HepG2 (cell line): ENCODE measurements at regions not wholly inside any gene's neighbourhood (a gene's known extent, or its start where the extent isn't known, plus 50 kb on each side); places are given as distances from the start of the nearest gene placed in this dataset.

ENCODE experiments used
- ATAC-seq: fragments of 200-7000 bp; cut with Tn5 transposase; 3 replicates; pipeline ENCODE4 v1.9.1; 2020; ENCODE audit warnings: mild to moderate bottlenecking, moderate library complexity
- BruUV-seq: library from RNA; stranded (reverse); fragments of 400-500 nt; replicated peaks from 2 replicates; lab custom pipeline; 2021; lab: Mats Ljungman, UMichigan
- CTCF ChIA-PET: fragments of 300-600 bp; formaldehyde crosslinking; extraction: SDS; loops from one replicate; lab custom pipeline; 2021; ENCODE audit warnings: low total read pairs, inconsistent platforms, low intra/inter-chr PET ratio; lab: Yijun Ruan, JAX
- POLR2A ChIA-PET: fragments of 350-600 bp; sonication (Branson Sonifier 250); formaldehyde crosslinking; loops from one replicate; lab custom pipeline; 2020; ENCODE audit warnings: antibody characterized with exemption, inconsistent platforms; lab: Yijun Ruan, JAX
- DNase-seq: peaks from one replicate; pipeline ENCODE4 v3.0.0-alpha.2; 2015; ENCODE audit warnings: low spot score
- FAIRE-seq: peaks from 3 replicates; lab custom pipeline; 2011; peaks lifted over from hg19 to GRCh38; lab: Jason Lieb, UNC
- H2AFZ ChIP-seq: one replicate; pipeline ENCODE4 v1.6.1; 2011; ENCODE audit warnings: low read length, inconsistent platforms
- H3K27ac ChIP-seq: fragments of 300-600 bp; 3 replicates; pipeline ENCODE4 v1.8.0; 2011; ENCODE audit warnings: mixed run types, mild to moderate bottlenecking, mixed read lengths, low read length, inconsistent platforms; ENCODE audit not compliant: insufficient read depth; ENCODE audit errors: extremely low read length
- H3K27me3 ChIP-seq, 2 experiments: fragments of 200-600 bp in 1 of 2; 2 replicates in 1 of 2; 3 replicates in 1 of 2; pipeline versions ENCODE4 v1.6.0 to v1.8.0; 2011; ENCODE audit warnings: low read length in 2 of 2, mild to moderate bottlenecking in 2 of 2, moderate library complexity in 2 of 2, inconsistent platforms in 1 of 2; ENCODE audit not compliant: insufficient read depth in 2 of 2, control insufficient read depth in 1 of 2
- H3K36me3 ChIP-seq, 2 experiments: fragments of 200-600 bp in 1 of 2; replicated peaks in 1 of 2; 2 replicates in 1 of 2; 3 replicates in 1 of 2; pipeline versions ENCODE4 v1.5.1 to v1.8.0; 2011; ENCODE audit warnings: low read length in 2 of 2, inconsistent platforms in 1 of 2; ENCODE audit not compliant: insufficient read depth in 2 of 2, control insufficient read depth in 1 of 2
- H3K4me1 ChIP-seq: 2 replicates; pipeline ENCODE4 v1.5.1; 2012; ENCODE audit warnings: low read length, inconsistent platforms; ENCODE audit not compliant: insufficient read depth
- H3K4me2 ChIP-seq: 2 replicates; pipeline ENCODE4 v1.6.0; 2011; ENCODE audit warnings: low read depth, low read length, inconsistent platforms
- H3K4me3 ChIP-seq, 3 experiments: fragments of 200-600 bp in 1 of 3; sonication (generic), shearing (Covaris generic) in 1 of 3; replicated peaks in 1 of 3; 2 replicates each; pipeline ENCODE4 v1.5.1; 2011 to 2016; ENCODE audit warnings: low read length in 3 of 3, inconsistent platforms in 2 of 3, low read depth in 2 of 3, mild to moderate bottlenecking in 2 of 3, control low read depth in 1 of 3, mixed read lengths in 1 of 3; ENCODE audit not compliant: insufficient read depth in 1 of 3
- H3K79me2 ChIP-seq: one replicate; pipeline ENCODE4 v1.6.1; 2011; ENCODE audit warnings: low read length, inconsistent platforms; ENCODE audit not compliant: insufficient read depth
- H3K9ac ChIP-seq: 2 replicates; pipeline ENCODE4 v1.6.0; 2011; ENCODE audit warnings: mild to moderate bottlenecking, low read depth, low read length, inconsistent platforms; ENCODE audit not compliant: insufficient read depth
- H3K9me3 ChIP-seq: 2 replicates; pipeline ENCODE4 v1.5.1; 2012; ENCODE audit warnings: mild to moderate bottlenecking, low read length
- H4K20me1 ChIP-seq: 2 replicates; pipeline ENCODE4 v1.6.0; 2011; ENCODE audit warnings: inconsistent platforms, mild to moderate bottlenecking, low read length, moderate library complexity; ENCODE audit not compliant: insufficient read depth
- BCL6 ChIP-seq: IDR thresholded peaks from 2 replicates; pipeline ENCODE4 v1.6.1; 2016; ENCODE audit warnings: missing genetic modification reagents, missing compliant biosample characterization
- CBX1 ChIP-seq: IDR thresholded peaks from one replicate; pipeline ENCODE4 v1.6.1; 2016; ENCODE audit warnings: antibody characterized with exemption, low read depth
- E2F1 ChIP-seq: sonication (generic); formaldehyde crosslinking; IDR thresholded peaks from 2 replicates; pipeline ENCODE4 v1.5.0; 2020; ENCODE audit warnings: missing genetic modification reagents
- TAF1 ChIP-seq: sonication (generic); formaldehyde crosslinking; IDR thresholded peaks from 2 replicates; pipeline ENCODE4 v1.4.0; 2020; ENCODE audit warnings: missing genetic modification reagents
- TEAD3 ChIP-seq: optimal IDR thresholded peaks from 2 replicates; pipeline ENCODE3; 2016; ENCODE audit warnings: borderline replicate concordance
- YEATS4 ChIP-seq: sonication (generic); formaldehyde crosslinking; IDR thresholded peaks from 2 replicates; pipeline ENCODE4 v1.4.0; 2020; ENCODE audit warnings: missing genetic modification reagents, borderline replicate concordance
- ZNF30 ChIP-seq: sonication (generic); formaldehyde crosslinking; IDR thresholded peaks from 2 replicates; pipeline ENCODE4 v1.5.0; 2020; ENCODE audit warnings: mild to moderate bottlenecking, missing genetic modification reagents
- ZNF564 ChIP-seq: sonication (generic); formaldehyde crosslinking; IDR thresholded peaks from 2 replicates; pipeline ENCODE4 v1.8.1; 2023; ENCODE audit warnings: mild to moderate bottlenecking, missing genetic modification reagents
- ZNF589 ChIP-seq: sonication (generic); formaldehyde crosslinking; conservative IDR thresholded peaks from 2 replicates; pipeline ENCODE4 v1.8.0; 2022; ENCODE audit warnings: mild to moderate bottlenecking, moderate library complexity, missing genetic modification reagents
- WGBS: methylation state at CpG from one replicate; pipeline ENCODE4 v1.1.6; 2017; ENCODE audit warnings: low lambda C conversion rate; 5-methylcytosine and 5-hydroxymethylcytosine counted together
- in situ Hi-C: cut with HindIII; loops from 2 replicates; pipeline ENCODE4 v1.10.0; 2017; ENCODE audit warnings: low pct_unique_long_range_greater_than_20kb; ENCODE audit not compliant: extremely low pct_ligation_motif_present
- intact Hi-C: fragments of 100-400 bp; cut with micrococcal nuclease; formaldehyde crosslinking; loops from one replicate; pipeline ENCODE4 v1.10.0; 2022; ENCODE audit not compliant: unreplicated experiment
- TF ChIP-seq, protein P1 (sequence below): sonication (generic); formaldehyde crosslinking; IDR thresholded peaks from 2 replicates; pipeline ENCODE4 v1.5.0; 2020; ENCODE audit warnings: mild to moderate bottlenecking, low read depth, missing genetic modification reagents, borderline replicate concordance
- TF ChIP-seq, protein P2 (sequence below): IDR thresholded peaks from 2 replicates; pipeline ENCODE4 v1.6.1; 2016; ENCODE audit warnings: mild to moderate bottlenecking
- TF ChIP-seq, protein P3 (sequence below): sonication (generic); IDR thresholded peaks from 2 replicates; pipeline ENCODE4 v1.6.1; 2016; ENCODE audit warnings: low read depth, borderline replicate concordance
- TF ChIP-seq, protein P4 (sequence below): sonication (generic); formaldehyde crosslinking; IDR thresholded peaks from 2 replicates; pipeline ENCODE4 v1.4.0; 2020; ENCODE audit warnings: missing genetic modification reagents

GRCh38 chr5:28265877-28266276 lies 1227.5 kb upstream of the CDH9 start:
- no peaks in the 10 kb centered on the region for H3K36me3 ChIP-seq
- no peak overlapping the region for H3K4me2 ChIP-seq
- H3K27me3 ChIP-seq, result no peaks in the 10 kb centered on the region
- DNase-seq, result no peak
- H3K79me2 ChIP-seq, result no peaks in the 10 kb centered on the region
- whole genome bisulfite sequencing, result 3% methylated on average over 2 of the region's 2 CpGs
- ChIA-PET POLR2A (no interaction called here), CTCF (no interaction called here)
- H3K4me3 ChIP-seq, result no peak overlapping the region
- no peak for FAIRE-seq
- H3K9me3 ChIP-seq, result no peaks in the 10 kb centered on the region
- H3K9ac ChIP-seq, result no peak overlapping the region
- BruUV-seq, result no TSS peak
- no peak for ATAC-seq
- in situ Hi-C loops, result no loop called here
- TF ChIP-seq, protein P1, sequence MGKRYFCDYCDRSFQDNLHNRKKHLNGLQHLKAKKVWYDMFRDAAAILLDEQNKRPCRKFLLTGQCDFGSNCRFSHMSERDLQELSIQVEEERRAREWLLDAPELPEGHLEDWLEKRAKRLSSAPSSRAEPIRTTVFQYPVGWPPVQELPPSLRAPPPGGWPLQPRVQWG (CRISPR knock-in tag), result no peak
- TF ChIP-seq CBX1 (no peak), ZNF30 (CRISPR knock-in tag) (no peak)
- TF ChIP-seq, protein P2, sequence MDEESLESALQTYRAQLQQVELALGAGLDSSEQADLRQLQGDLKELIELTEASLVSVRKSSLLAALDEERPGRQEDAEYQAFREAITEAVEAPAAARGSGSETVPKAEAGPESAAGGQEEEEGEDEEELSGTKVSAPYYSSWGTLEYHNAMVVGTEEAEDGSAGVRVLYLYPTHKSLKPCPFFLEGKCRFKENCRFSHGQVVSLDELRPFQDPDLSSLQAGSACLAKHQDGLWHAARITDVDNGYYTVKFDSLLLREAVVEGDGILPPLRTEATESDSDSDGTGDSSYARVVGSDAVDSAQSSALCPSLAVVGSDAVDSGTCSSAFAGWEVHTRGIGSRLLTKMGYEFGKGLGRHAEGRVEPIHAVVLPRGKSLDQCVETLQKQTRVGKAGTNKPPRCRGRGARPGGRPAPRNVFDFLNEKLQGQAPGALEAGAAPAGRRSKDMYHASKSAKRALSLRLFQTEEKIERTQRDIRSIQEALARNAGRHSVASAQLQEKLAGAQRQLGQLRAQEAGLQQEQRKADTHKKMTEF, result no peak
- no peaks in the 10 kb centered on the region for H4K20me1 ChIP-seq
- H3K27ac ChIP-seq, result no peak overlapping the region
- no peak overlapping the region for H2AFZ ChIP-seq
- no peaks in the 10 kb centered on the region for H3K4me1 ChIP-seq
- intact Hi-C loops, result no loop called here

GRCh38 chr5:28254846-28255245 lies 1216.5 kb upstream of the CDH9 start:
- Histone ChIP-seq H3K27ac (no peak overlapping the region), H3K9ac (no peak overlapping the region), H2AFZ (no peak overlapping the region), H3K36me3 (no peaks in the 10 kb centered on the region), H4K20me1 (no peaks in the 10 kb centered on the region), H3K79me2 (no peaks in the 10 kb centered on the region), H3K4me1 (no peaks in the 10 kb centered on the region), H3K9me3 (0 out of 2 replicates have a peak, but pooled peaks cover 6% of the 10 kb centered on the region), H3K27me3 (no peaks in the 10 kb centered on the region), H3K4me2 (no peak overlapping the region), H3K4me3 (no peak overlapping the region)
- in situ Hi-C loops, result no loop called here
- no peak for FAIRE-seq
- no peak for DNase-seq
- ChIA-PET CTCF (no interaction called here), POLR2A (no interaction called here)
- no peak for ATAC-seq
- intact Hi-C loops, result no loop called here
- BruUV-seq, result no TSS peak
- TF ChIP-seq ZNF589 (CRISPR knock-in tag), result no peak
- TF ChIP-seq E2F1 (CRISPR knock-in tag), result no peak
- no peak for TF ChIP-seq TAF1 (CRISPR knock-in tag)
- no peak for TF ChIP-seq TEAD3 (CRISPR knock-in tag)
- TF ChIP-seq, protein P3, sequence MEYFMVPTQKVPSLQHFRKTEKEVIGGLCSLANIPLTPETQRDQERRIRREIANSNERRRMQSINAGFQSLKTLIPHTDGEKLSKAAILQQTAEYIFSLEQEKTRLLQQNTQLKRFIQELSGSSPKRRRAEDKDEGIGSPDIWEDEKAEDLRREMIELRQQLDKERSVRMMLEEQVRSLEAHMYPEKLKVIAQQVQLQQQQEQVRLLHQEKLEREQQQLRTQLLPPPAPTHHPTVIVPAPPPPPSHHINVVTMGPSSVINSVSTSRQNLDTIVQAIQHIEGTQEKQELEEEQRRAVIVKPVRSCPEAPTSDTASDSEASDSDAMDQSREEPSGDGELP, result no peak
- TF ChIP-seq BCL6 (CRISPR knock-in tag), result no peak
- TF ChIP-seq ZNF564 (CRISPR knock-in tag), result no peak
- TF ChIP-seq YEATS4, result no peak
- TF ChIP-seq, protein P4, sequence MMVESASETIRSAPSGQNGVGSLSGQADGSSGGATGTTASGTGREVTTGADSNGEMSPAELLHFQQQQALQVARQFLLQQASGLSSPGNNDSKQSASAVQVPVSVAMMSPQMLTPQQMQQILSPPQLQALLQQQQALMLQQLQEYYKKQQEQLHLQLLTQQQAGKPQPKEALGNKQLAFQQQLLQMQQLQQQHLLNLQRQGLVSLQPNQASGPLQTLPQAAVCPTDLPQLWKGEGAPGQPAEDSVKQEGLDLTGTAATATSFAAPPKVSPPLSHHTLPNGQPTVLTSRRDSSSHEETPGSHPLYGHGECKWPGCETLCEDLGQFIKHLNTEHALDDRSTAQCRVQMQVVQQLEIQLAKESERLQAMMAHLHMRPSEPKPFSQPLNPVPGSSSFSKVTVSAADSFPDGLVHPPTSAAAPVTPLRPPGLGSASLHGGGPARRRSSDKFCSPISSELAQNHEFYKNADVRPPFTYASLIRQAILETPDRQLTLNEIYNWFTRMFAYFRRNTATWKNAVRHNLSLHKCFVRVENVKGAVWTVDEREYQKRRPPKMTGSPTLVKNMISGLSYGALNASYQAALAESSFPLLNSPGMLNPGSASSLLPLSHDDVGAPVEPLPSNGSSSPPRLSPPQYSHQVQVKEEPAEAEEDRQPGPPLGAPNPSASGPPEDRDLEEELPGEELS (CRISPR knock-in tag), result no peak
